Type B pancreatic cell (in vitro differentiated cells): ENCODE measurements at regions not wholly inside any gene's neighbourhood (a gene's known extent, or its start where the extent isn't known, plus 50 kb on each side); places are given as distances from the start of the nearest gene placed in this dataset.
"Not testable (repeated sequence)": the region's sequence is repeated elsewhere in the genome, so short reads cannot be mapped to it uniquely, and the experiment has no call there.

Experiments used
- DNase-seq: peaks from one replicate; pipeline ENCODE4 v3.0.0; 2021; ENCODE audit warnings: mixed read lengths; ENCODE audit not compliant: unreplicated experiment; ENCODE audit errors: extremely low spot score
- H3K27ac Mint-ChIP-seq: 2 replicates; pipeline ENCODE4 v1.8.0; 2021; ENCODE audit warnings: mild to moderate bottlenecking, mixed read lengths
- H3K27me3 Mint-ChIP-seq: 2 replicates; pipeline ENCODE4 v1.8.0; 2021; ENCODE audit warnings: mixed read lengths
- H3K36me3 Mint-ChIP-seq: 2 replicates; pipeline ENCODE4 v1.8.0; 2021; ENCODE audit warnings: mixed read lengths
- H3K4me1 Mint-ChIP-seq: one replicate; pipeline ENCODE4 v1.8.0; 2021; ENCODE audit warnings: mixed read lengths; ENCODE audit not compliant: unreplicated experiment
- H3K4me3 Mint-ChIP-seq: 2 replicates; pipeline ENCODE4 v1.8.0; 2021; ENCODE audit warnings: mild to moderate bottlenecking, mixed read lengths
- H3K9me3 Mint-ChIP-seq: 2 replicates; pipeline ENCODE4 v1.8.0; 2021; ENCODE audit warnings: mixed read lengths
- CTCF ChIP-seq: fragments of 200-600 bp; sonication (generic); conservative IDR thresholded peaks from 2 replicates; pipeline ENCODE4 v1.5.0; 2021; ENCODE audit warnings: antibody characterized with exemption, mild to moderate bottlenecking

- not testable (repeated sequence) for H3K27me3 Mint-ChIP-seq, DNase-seq, H3K27ac Mint-ChIP-seq, H3K4me1 Mint-ChIP-seq, H3K9me3 Mint-ChIP-seq, H3K36me3 Mint-ChIP-seq, H3K4me3 Mint-ChIP-seq
These were observed 104.2 kb upstream of the TP53BP2 start for GRCh38 chr1:223949944-223950343.

- not testable (repeated sequence) for H3K27ac Mint-ChIP-seq, H3K36me3 Mint-ChIP-seq, H3K27me3 Mint-ChIP-seq, DNase-seq, H3K4me3 Mint-ChIP-seq, H3K4me1 Mint-ChIP-seq, H3K9me3 Mint-ChIP-seq
These were observed 102.3 kb upstream of the TP53BP2 start for GRCh38 chr1:223948041-223948440.

- not testable (repeated sequence) for DNase-seq, H3K4me3 Mint-ChIP-seq, H3K27ac Mint-ChIP-seq, H3K27me3 Mint-ChIP-seq, H3K4me1 Mint-ChIP-seq, H3K36me3 Mint-ChIP-seq, H3K9me3 Mint-ChIP-seq
These were observed 90.8 kb upstream of the TP53BP2 start for GRCh38 chr1:223936592-223936991.

GRCh38 chr1:223931476-223931875, 85.7 kb upstream of the TP53BP2 start:
- H3K27me3 Mint-ChIP-seq, H3K36me3 Mint-ChIP-seq, H3K9me3 Mint-ChIP-seq, H3K4me3 Mint-ChIP-seq, H3K27ac Mint-ChIP-seq, H3K4me1 Mint-ChIP-seq, DNase-seq: not testable (repeated sequence)

GRCh38 chr1:223920805-223921204, 75.1 kb upstream of the TP53BP2 start:
- peak; percentile 35 for TF ChIP-seq CTCF
- DNase-seq, H3K27ac Mint-ChIP-seq, H3K4me3 Mint-ChIP-seq, H3K9me3 Mint-ChIP-seq, H3K27me3 Mint-ChIP-seq, H3K4me1 Mint-ChIP-seq, H3K36me3 Mint-ChIP-seq: not testable (repeated sequence)

- H3K36me3 Mint-ChIP-seq, H3K27me3 Mint-ChIP-seq, H3K4me1 Mint-ChIP-seq, H3K9me3 Mint-ChIP-seq, H3K27ac Mint-ChIP-seq, H3K4me3 Mint-ChIP-seq, DNase-seq: not testable (repeated sequence)
These were observed 69.7 kb upstream of the TP53BP2 start for GRCh38 chr1:223915476-223915875.

- H3K9me3 Mint-ChIP-seq, H3K4me3 Mint-ChIP-seq, DNase-seq, H3K27me3 Mint-ChIP-seq, H3K4me1 Mint-ChIP-seq, H3K27ac Mint-ChIP-seq, H3K36me3 Mint-ChIP-seq: not testable (repeated sequence)
These were observed 68.0 kb upstream of the TP53BP2 start for GRCh38 chr1:223913715-223914114.

- H3K4me1 Mint-ChIP-seq, H3K9me3 Mint-ChIP-seq, DNase-seq, H3K27ac Mint-ChIP-seq, H3K36me3 Mint-ChIP-seq, H3K4me3 Mint-ChIP-seq, H3K27me3 Mint-ChIP-seq: not testable (repeated sequence)
- peak; percentile 20 for TF ChIP-seq CTCF
These were observed 62.3 kb upstream of the TP53BP2 start for GRCh38 chr1:223907943-223908587.

GRCh38 chr1:223903221-223903620, 57.5 kb upstream of the TP53BP2 start:
- not testable (repeated sequence) for H3K27me3 Mint-ChIP-seq, H3K27ac Mint-ChIP-seq, H3K4me3 Mint-ChIP-seq, H3K36me3 Mint-ChIP-seq, H3K9me3 Mint-ChIP-seq, DNase-seq, H3K4me1 Mint-ChIP-seq

GRCh38 chr1:223899775-223900174, 54.0 kb upstream of the TP53BP2 start:
- H3K27ac Mint-ChIP-seq, H3K4me3 Mint-ChIP-seq, H3K27me3 Mint-ChIP-seq, H3K36me3 Mint-ChIP-seq, H3K9me3 Mint-ChIP-seq, H3K4me1 Mint-ChIP-seq, DNase-seq: not testable (repeated sequence)

GRCh38 chr1:223897097-223897496, 51.4 kb upstream of the TP53BP2 start:
- H3K27me3 Mint-ChIP-seq, DNase-seq, H3K4me1 Mint-ChIP-seq, H3K36me3 Mint-ChIP-seq, H3K4me3 Mint-ChIP-seq, H3K27ac Mint-ChIP-seq, H3K9me3 Mint-ChIP-seq: not testable (repeated sequence)

- not testable (repeated sequence) for H3K4me1 Mint-ChIP-seq, H3K27ac Mint-ChIP-seq, H3K4me3 Mint-ChIP-seq, H3K9me3 Mint-ChIP-seq, H3K27me3 Mint-ChIP-seq, H3K36me3 Mint-ChIP-seq, DNase-seq
These were observed 50.2 kb upstream of the TP53BP2 start for GRCh38 chr1:223895950-223896349.
